Erythroblast (primary cell): ENCODE measurements at regions not wholly inside any gene's neighbourhood (a gene's known extent, or its start where the extent isn't known, plus 50 kb on each side); places are given as distances from the start of the nearest gene placed in this dataset.

Source experiments
- GATA1 ChIP-seq: IDR thresholded peaks from 2 replicates; pipeline ENCODE4 v1.6.1; 2011; ENCODE audit warnings: low read depth, mild to moderate bottlenecking, control low read depth, low read length, moderate library complexity
- POLR2A ChIP-seq: IDR thresholded peaks from 2 replicates; pipeline ENCODE4 v1.6.1; 2011; ENCODE audit warnings: mild to moderate bottlenecking, low read length

GRCh38 chr5:33282157-33282556 lies 158.6 kb upstream of the TARS1 start:
- TF ChIP-seq POLR2A, result no peak
- no peak for TF ChIP-seq GATA1
